ENCODE measurements at regions not wholly inside any gene's neighbourhood (a gene's known extent, or its start where the extent isn't known, plus 50 kb on each side); places are given as distances from the start of the nearest gene placed in this dataset.

DNA sequence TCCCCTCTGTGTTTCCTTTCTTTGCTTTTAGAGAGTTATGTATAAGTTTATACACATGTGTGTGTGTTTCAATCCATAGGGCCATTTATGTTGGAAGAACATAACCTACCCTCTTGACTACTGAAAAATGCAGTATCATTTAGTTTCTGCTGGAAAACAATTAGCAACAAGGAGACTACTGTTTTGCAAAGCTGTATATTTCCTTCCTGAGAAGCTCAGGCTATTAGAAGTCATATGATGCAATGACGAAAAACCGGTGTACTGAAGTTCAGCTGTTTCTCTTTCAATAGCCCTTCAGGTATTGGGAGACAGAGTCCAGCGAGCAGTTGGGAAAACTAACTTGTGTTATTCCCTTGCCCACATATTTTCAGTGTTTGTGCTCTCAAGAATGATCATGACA, 447.7 kb upstream of the GYPC start:
- no peaks in the 10 kb centered on the region for H3K9me3 ChIP-seq (replicated peaks in 1 of 2; ENCODE audit: control insufficient read depth in 1 of 2, insufficient read depth in 1 of 2, low read length in 2 of 2)
- H3K9ac ChIP-seq (ENCODE audit: insufficient read depth, low read length, poor library complexity, severe bottlenecking) = no peak overlapping the region
- H3K27ac ChIP-seq (ENCODE audit: low read depth in 1 of 2, low read length in 2 of 2) = no peak overlapping the region
- H2AFZ ChIP-seq (ENCODE audit: insufficient read depth, low read depth, low read length, poor library complexity, severe bottlenecking) = no peak overlapping the region
- no peaks in the 10 kb centered on the region for H3K4me1 Mint-ChIP-seq
- TF ChIP-seq, protein P1, sequence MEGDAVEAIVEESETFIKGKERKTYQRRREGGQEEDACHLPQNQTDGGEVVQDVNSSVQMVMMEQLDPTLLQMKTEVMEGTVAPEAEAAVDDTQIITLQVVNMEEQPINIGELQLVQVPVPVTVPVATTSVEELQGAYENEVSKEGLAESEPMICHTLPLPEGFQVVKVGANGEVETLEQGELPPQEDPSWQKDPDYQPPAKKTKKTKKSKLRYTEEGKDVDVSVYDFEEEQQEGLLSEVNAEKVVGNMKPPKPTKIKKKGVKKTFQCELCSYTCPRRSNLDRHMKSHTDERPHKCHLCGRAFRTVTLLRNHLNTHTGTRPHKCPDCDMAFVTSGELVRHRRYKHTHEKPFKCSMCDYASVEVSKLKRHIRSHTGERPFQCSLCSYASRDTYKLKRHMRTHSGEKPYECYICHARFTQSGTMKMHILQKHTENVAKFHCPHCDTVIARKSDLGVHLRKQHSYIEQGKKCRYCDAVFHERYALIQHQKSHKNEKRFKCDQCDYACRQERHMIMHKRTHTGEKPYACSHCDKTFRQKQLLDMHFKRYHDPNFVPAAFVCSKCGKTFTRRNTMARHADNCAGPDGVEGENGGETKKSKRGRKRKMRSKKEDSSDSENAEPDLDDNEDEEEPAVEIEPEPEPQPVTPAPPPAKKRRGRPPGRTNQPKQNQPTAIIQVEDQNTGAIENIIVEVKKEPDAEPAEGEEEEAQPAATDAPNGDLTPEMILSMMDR (IDR thresholded peaks at IDR 0.05) = no peak
- intact Hi-C loops (cut with micrococcal nuclease) = no loop called here
- H3K4me2 ChIP-seq (replicated peaks; ENCODE audit: extremely low read depth, low read length, poor library complexity, severe bottlenecking) = no peak overlapping the region
- 68% methylated on average over 2 of the region's 3 CpGs for WGBS (ENCODE audit: insufficient coverage)
- H3K4me3 ChIP-seq (replicated peaks in 1 of 3; ENCODE audit: low read depth in 2 of 3, low read length in 3 of 3) = no peak overlapping the region
- no peak overlapping the region for H3K4me3 Mint-ChIP-seq
- no peaks in the 10 kb centered on the region for H3K4me1 ChIP-seq (ENCODE audit: control insufficient read depth in 1 of 2, insufficient read depth in 2 of 2, low read length in 2 of 2)
- H3K27me3 Mint-ChIP-seq (ENCODE audit: low read depth in 3 of 3) = peaks cover 0 to 2% (median 2%) of the 10 kb centered on the region in 3 donors
- no peaks in the 10 kb centered on the region for H3K27me3 ChIP-seq (ENCODE audit: control insufficient read depth in 2 of 2, insufficient read depth in 2 of 2, low read length in 2 of 2)
- H3K36me3 ChIP-seq (replicated peaks in 1 of 2; ENCODE audit: control insufficient read depth in 1 of 2, insufficient read depth in 2 of 2, low read length in 2 of 2) = no peaks in the 10 kb centered on the region
- no peaks in the 10 kb centered on the region for H4K20me1 ChIP-seq (ENCODE audit: insufficient read depth, low read length)
- H3K79me2 ChIP-seq (ENCODE audit: insufficient read depth, low read length) = no peaks in the 10 kb centered on the region
- H3K27ac Mint-ChIP-seq = no peak overlapping the region
- no peak for DNase-seq
- H3K9me3 Mint-ChIP-seq = peaks cover 0 to 13% (median 1%) of the 10 kb centered on the region in 7 donors
- no peaks in the 10 kb centered on the region for H3K36me3 Mint-ChIP-seq

DNA sequence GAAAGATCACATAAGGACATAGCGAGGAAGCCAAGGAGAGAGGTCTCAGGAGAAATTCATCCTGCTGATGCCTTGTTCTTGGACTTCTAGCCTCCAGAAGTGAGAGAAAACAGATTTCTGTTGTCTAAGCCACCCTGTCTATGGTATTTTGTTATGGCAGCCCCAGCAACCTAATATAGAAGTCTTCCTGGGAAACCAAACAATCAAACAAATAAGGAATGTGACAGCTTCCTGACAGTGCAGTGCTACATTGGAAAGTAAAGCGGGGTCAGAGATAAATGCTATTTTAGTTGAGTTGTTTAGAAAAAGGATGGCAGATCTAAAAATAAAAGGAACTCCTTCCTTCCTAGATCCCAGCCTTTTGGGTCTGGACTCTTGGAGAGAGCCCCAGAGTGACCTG, 443.2 kb upstream of the GYPC start:
- Mint-ChIP-seq H3K27me3 (ENCODE audit: low read depth in 3 of 3) (peaks cover 2 to 6% (median 3%) of the 10 kb centered on the region in 3 donors), H3K4me1 (no peaks in the 10 kb centered on the region), H3K36me3 (no peaks in the 10 kb centered on the region), H3K9me3 (peaks cover 0 to 8% (median 0%) of the 10 kb centered on the region in 7 donors), H3K27ac (no peak overlapping the region), H3K4me3 (no peak overlapping the region)
- Histone ChIP-seq H4K20me1 (ENCODE audit: insufficient read depth, low read length) (no peaks in the 10 kb centered on the region), H3K4me2 (replicated peaks; ENCODE audit: extremely low read depth, low read length, poor library complexity, severe bottlenecking) (no peak overlapping the region), H3K27ac (ENCODE audit: low read depth in 1 of 2, low read length in 2 of 2) (no peak overlapping the region), H3K9me3 (replicated peaks in 1 of 2; ENCODE audit: control insufficient read depth in 1 of 2, insufficient read depth in 1 of 2, low read length in 2 of 2) (no peaks in the 10 kb centered on the region), H3K36me3 (replicated peaks in 1 of 2; ENCODE audit: control insufficient read depth in 1 of 2, insufficient read depth in 2 of 2, low read length in 2 of 2) (no peaks in the 10 kb centered on the region), H3K4me3 (replicated peaks in 1 of 3; ENCODE audit: low read depth in 2 of 3, low read length in 3 of 3) (no peak overlapping the region), H3K4me1 (ENCODE audit: control insufficient read depth in 1 of 2, insufficient read depth in 2 of 2, low read length in 2 of 2) (no peaks in the 10 kb centered on the region), H3K9ac (ENCODE audit: insufficient read depth, low read length, poor library complexity, severe bottlenecking) (no peak overlapping the region), H3K27me3 (ENCODE audit: control insufficient read depth in 2 of 2, insufficient read depth in 2 of 2, low read length in 2 of 2) (no peaks in the 10 kb centered on the region), H2AFZ (ENCODE audit: insufficient read depth, low read depth, low read length, poor library complexity, severe bottlenecking) (no peak overlapping the region), H3K79me2 (ENCODE audit: insufficient read depth, low read length) (no peaks in the 10 kb centered on the region)
- intact Hi-C loops (cut with micrococcal nuclease) = no loop called here
- WGBS (ENCODE audit: insufficient coverage) = 100% methylated on average over 1 of the region's 2 CpGs
- TF ChIP-seq, protein P1 (IDR thresholded peaks at IDR 0.05) = no peak
- no peak for DNase-seq
